Upper lobe of left lung (tissue), 6 donors: ENCODE measurements at regions not wholly inside any gene's neighbourhood (a gene's known extent, or its start where the extent isn't known, plus 50 kb on each side); places are given as distances from the start of the nearest gene placed in this dataset.

Experiments used
- ATAC-seq, 2 donors: fragments of 200-7000 bp; cut with Tn5 transposase; one replicate each; pipeline ENCODE4 v1.9.1; 2022; ENCODE audit warnings: mild to moderate bottlenecking in 2 of 2, moderate library complexity in 2 of 2; ENCODE audit not compliant: low FRiP score in 2 of 2
- DNase-seq, 2 donors: peaks; one replicate each; pipeline ENCODE4 v3.0.0-alpha.2; 2019 to 2020
- H3K27ac ChIP-seq, 4 donors: fragments of 200-600 bp; sonication (generic); one replicate each; pipeline ENCODE4 v1.5.1; 2016 to 2019
- H3K27me3 ChIP-seq, 4 donors: fragments of 200-600 bp; sonication (generic); one replicate each; pipeline ENCODE4 v1.5.1; 2017 to 2019
- H3K36me3 ChIP-seq, 4 donors: fragments of 200-600 bp; sonication (generic); one replicate each; pipeline ENCODE4 v1.5.1; 2016 to 2019
- H3K4me1 ChIP-seq, 4 donors: fragments of 200-600 bp; sonication (generic); one replicate each; pipeline ENCODE4 v1.5.1; 2018 to 2019
- H3K4me3 ChIP-seq, 4 donors: fragments of 200-600 bp; sonication (generic); one replicate each; pipeline ENCODE4 v1.5.1; 2017 to 2019; ENCODE audit warnings: mild to moderate bottlenecking in 2 of 4, moderate library complexity in 1 of 4
- H3K9me3 ChIP-seq, 4 donors: fragments of 200-600 bp; sonication (generic); one replicate each; pipeline ENCODE4 v1.5.1; 2018 to 2019
- CTCF ChIP-seq, 6 experiments: fragments of 450-650 bp in 4 of 6; fragments of 200-600 bp in 2 of 6; sonication (generic) in 2 of 6; IDR thresholded peaks; one replicate each; pipeline ENCODE4 v1.5.1; 2016 to 2019; ENCODE audit warnings: antibody characterized with exemption in 6 of 6
- EP300 ChIP-seq, 4 donors: sonication (generic); formaldehyde crosslinking; IDR thresholded peaks; one replicate each; pipeline ENCODE4 v1.5.1; 2017; ENCODE audit warnings: antibody characterized with exemption in 4 of 4, control low read depth in 2 of 4
- POLR2A ChIP-seq, 4 donors: fragments of 450-650 bp; IDR thresholded peaks; one replicate each; pipeline ENCODE4 v1.5.1; 2016 to 2017; ENCODE audit warnings: antibody characterized with exemption in 4 of 4, mild to moderate bottlenecking in 2 of 4
- POLR2AphosphoS5 ChIP-seq, 2 donors: sonication (generic); formaldehyde crosslinking; IDR thresholded peaks; one replicate each; pipeline ENCODE4 v1.5.1; 2017; ENCODE audit warnings: antibody characterized with exemption in 2 of 2
- WGBS, 2 donors: methylation state at CpG; one replicate each; pipeline ENCODE4 v1.1.5; 2017 to 2018; 5-methylcytosine and 5-hydroxymethylcytosine counted together
- donor health status: DM: no; HTN: no; CAD: no; lungs with moderate emphysema.
- donor health status: DM: no; HTN: yes; CAD: no; lungs with severe emphysema.

- Histone ChIP-seq H3K27ac (no peak overlapping the region), H3K9me3 (no peaks in the 10 kb centered on the region), H3K27me3 (no peaks in the 10 kb centered on the region), H3K36me3 (no peaks in the 10 kb centered on the region), H3K4me1 (no peaks in the 10 kb centered on the region), H3K4me3 (no peak overlapping the region)
- WGBS, 2 donors = 75 to 76% methylated on average over 3 of the region's 3 CpGs
- DNase-seq (no peak), ATAC-seq (no peak)
- TF ChIP-seq CTCF (IDR thresholded peaks at IDR 0.05) = no peak
- no peak for TF ChIP-seq POLR2A (IDR thresholded peaks at IDR 0.05)
- TF ChIP-seq EP300 (IDR thresholded peaks at IDR 0.05) = no peak
- TF ChIP-seq POLR2AphosphoS5 (IDR thresholded peaks at IDR 0.05) = no peak
Observed at GRCh38 chr11:29750392-29750791, 266.4 kb downstream of the KCNA4 start.

- ATAC-seq (no peak), DNase-seq (no peak)
- Histone ChIP-seq H3K36me3 (no peaks in the 10 kb centered on the region), H3K9me3 (no peaks in the 10 kb centered on the region), H3K4me1 (no peaks in the 10 kb centered on the region), H3K27me3 (no peaks in the 10 kb centered on the region), H3K27ac (no peak overlapping the region), H3K4me3 (no peak overlapping the region)
- WGBS, 2 donors = 74 to 75% methylated on average over 1 of the region's 1 CpG
- TF ChIP-seq CTCF (IDR thresholded peaks at IDR 0.05) = no peak
- TF ChIP-seq POLR2AphosphoS5 (IDR thresholded peaks at IDR 0.05) = no peak
- no peak for TF ChIP-seq POLR2A (IDR thresholded peaks at IDR 0.05)
- TF ChIP-seq EP300 (IDR thresholded peaks at IDR 0.05) = no peak
Observed at GRCh38 chr11:29734287-29734686, 282.5 kb downstream of the KCNA4 start.

- Histone ChIP-seq H3K4me1 (no peaks in the 10 kb centered on the region), H3K27ac (no peak overlapping the region), H3K36me3 (no peaks in the 10 kb centered on the region), H3K27me3 (no peaks in the 10 kb centered on the region), H3K9me3 (no peaks in the 10 kb centered on the region), H3K4me3 (no peak overlapping the region)
- TF ChIP-seq EP300 (IDR thresholded peaks at IDR 0.05) (no peak), CTCF (IDR thresholded peaks at IDR 0.05) (no peak), POLR2A (IDR thresholded peaks at IDR 0.05) (no peak), POLR2AphosphoS5 (IDR thresholded peaks at IDR 0.05) (no peak)
- DNase-seq = no peak
- no peak for ATAC-seq
- WGBS, 2 donors = 91 to 96% methylated on average over 10 to 14 of the region's 14 CpGs
Observed at GRCh38 chr11:29713831-29714320, 303.0 kb downstream of the KCNA4 start.

GRCh38 chr11:29712616-29713015, 304.2 kb downstream of the KCNA4 start:
- Histone ChIP-seq H3K36me3 (no peaks in the 10 kb centered on the region), H3K27ac (no peak overlapping the region), H3K27me3 (no peaks in the 10 kb centered on the region), H3K4me3 (no peak overlapping the region), H3K4me1 (no peaks in the 10 kb centered on the region), H3K9me3 (no peaks in the 10 kb centered on the region)
- WGBS, 2 donors = 95 to 100% methylated on average over 1 to 11 of the region's 12 CpGs
- TF ChIP-seq POLR2AphosphoS5 (IDR thresholded peaks at IDR 0.05) (no peak), EP300 (IDR thresholded peaks at IDR 0.05) (no peak), POLR2A (IDR thresholded peaks at IDR 0.05) (no peak), CTCF (IDR thresholded peaks at IDR 0.05) (no peak)
- peak in 1 of 2 donors; percentile 55 for DNase-seq
- peak in 1 of 2 donors; percentile 34 for ATAC-seq

- Histone ChIP-seq H3K4me1 (no peaks in the 10 kb centered on the region), H3K36me3 (no peaks in the 10 kb centered on the region), H3K9me3 (no peaks in the 10 kb centered on the region), H3K4me3 (no peak overlapping the region), H3K27ac (no peak overlapping the region), H3K27me3 (no peaks in the 10 kb centered on the region)
- DNase-seq (no peak), ATAC-seq (no peak)
- 34 to 36% methylated on average over 2 of the region's 2 CpGs for WGBS, 2 donors
- TF ChIP-seq CTCF (IDR thresholded peaks at IDR 0.05) (no peak), POLR2A (IDR thresholded peaks at IDR 0.05) (no peak), POLR2AphosphoS5 (IDR thresholded peaks at IDR 0.05) (no peak), EP300 (IDR thresholded peaks at IDR 0.05) (no peak)
Observed at GRCh38 chr11:29707924-29708323, 308.9 kb downstream of the KCNA4 start.
